LoVo (cell line): ENCODE measurements at regions not wholly inside any gene's neighbourhood (a gene's known extent, or its start where the extent isn't known, plus 50 kb on each side); places are given as distances from the start of the nearest gene placed in this dataset.
"Not testable (repeated sequence)": the region's sequence is repeated elsewhere in the genome, so short reads cannot be mapped to it uniquely, and the experiment has no call there.

Source experiments
- DNase-seq: peaks from one replicate; pipeline ENCODE4 v3.0.0-alpha.2; 2016; ENCODE audit warnings: low spot score

GRCh38 chr6:113050010-113050858 lies 703.1 kb downstream of the RFPL4B start:
- DNase-seq: no peak

- no peak for DNase-seq
These were observed 703.8 kb downstream of the RFPL4B start for GRCh38 chr6:113050979-113051378.

DNA sequence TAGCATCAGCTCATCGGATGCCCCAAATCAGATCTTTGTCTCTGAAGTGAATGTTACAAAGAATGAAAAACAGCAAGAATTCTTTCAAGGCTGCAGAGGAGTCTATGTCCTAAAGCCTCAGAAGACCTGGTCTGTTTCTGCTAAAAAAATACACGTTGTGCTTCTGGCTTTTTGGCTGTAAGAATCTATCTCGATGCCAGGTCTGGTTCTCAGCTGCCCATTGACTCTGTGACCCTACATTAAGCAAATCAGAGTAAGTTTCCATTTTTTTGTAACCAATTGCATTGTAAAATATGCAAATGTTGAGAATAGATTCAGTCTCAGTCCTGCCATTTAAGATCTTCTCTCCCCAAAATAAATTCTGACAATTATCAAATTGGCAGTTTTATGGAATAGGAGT lies 705.4 kb downstream of the RFPL4B start:
- DNase-seq: no peak

DNA sequence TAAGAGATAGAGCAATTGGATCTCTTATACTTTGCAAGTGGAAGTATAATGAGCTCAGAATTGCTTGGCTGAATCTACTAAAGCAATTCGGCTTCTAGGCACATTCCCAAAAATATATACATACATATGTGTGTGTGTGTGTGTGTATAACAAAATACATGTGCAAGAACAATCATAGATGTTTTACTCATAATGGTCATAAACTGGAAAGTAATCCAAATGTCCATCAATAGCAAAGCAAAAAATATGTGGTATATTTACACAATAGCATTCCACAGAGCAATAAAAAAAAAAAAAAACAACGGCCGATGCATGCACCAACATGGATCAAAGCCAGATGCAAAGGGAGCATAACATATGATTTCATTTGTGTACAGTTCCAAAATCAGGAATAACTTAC lies 707.9 kb downstream of the RFPL4B start:
- DNase-seq: no peak

GRCh38 chr6:113055998-113056397 lies 708.9 kb downstream of the RFPL4B start:
- DNase-seq: no peak

DNA sequence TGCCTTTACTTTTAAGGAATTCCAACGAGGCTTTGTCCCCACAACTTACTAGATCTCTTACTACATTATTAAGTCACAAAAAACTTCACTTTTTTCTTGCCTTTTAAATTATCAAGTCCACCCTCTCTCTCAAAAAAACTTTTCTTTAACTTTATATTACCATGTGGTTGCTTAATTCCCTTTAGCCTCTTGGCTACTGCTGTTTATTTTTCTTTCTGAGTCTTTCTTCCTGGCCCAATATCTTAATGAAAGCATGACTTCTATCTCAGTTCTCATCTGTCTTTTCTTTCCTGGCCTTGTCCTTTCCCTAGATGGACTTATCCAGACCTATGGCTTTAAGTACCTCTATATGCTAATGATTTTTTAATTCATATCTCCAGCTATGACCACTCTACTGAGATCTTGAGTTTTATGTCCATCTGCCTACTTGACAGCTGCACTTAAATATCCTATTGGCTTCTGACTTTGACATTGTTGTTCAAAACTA lies 710.5 kb downstream of the RFPL4B start:
- DNase-seq: no peak

- DNase-seq: no peak
These were observed 713.5 kb downstream of the RFPL4B start for GRCh38 chr6:113060664-113061063.

DNA sequence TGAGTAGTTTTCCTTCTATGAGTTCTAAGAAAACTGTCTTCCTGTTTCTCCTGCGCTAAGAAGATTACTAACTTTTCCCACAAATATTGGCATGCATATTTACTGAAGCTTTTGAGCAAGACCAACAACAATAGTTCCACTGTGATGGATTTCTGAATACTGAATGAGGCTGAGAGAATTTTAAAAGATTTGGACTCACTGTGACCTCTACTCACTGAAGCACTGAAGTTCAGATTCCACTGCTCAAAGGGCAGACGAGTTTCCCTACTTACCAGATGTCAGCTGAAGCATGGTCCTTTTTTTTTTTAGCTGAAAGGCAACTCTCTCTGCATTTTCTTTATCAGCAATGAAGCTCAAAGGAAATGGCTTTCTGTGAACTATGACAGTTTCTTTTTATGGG lies 718.5 kb downstream of the RFPL4B start:
- no peak for DNase-seq

GRCh38 chr6:113067612-113068275 lies 720.6 kb downstream of the RFPL4B start:
- no peak for DNase-seq

DNA sequence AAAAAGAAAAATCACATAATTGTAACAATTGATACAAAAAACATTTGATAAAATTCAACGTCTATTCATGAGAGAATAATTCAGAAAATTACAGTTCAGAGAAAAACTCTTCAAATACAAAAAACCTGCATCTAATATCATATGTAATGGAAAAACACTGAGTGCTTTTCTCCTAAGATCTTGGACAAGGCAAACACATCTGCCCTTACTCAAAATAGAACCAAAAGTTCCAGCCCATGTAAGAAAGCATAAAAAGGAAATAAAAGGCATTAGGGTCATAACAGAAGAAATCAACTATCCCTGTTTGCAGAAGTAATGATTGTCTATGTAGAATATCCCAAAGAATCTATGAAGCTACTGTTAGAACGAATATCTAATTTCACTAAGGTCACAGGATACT lies 721.4 kb downstream of the RFPL4B start:
- no peak for DNase-seq

DNA sequence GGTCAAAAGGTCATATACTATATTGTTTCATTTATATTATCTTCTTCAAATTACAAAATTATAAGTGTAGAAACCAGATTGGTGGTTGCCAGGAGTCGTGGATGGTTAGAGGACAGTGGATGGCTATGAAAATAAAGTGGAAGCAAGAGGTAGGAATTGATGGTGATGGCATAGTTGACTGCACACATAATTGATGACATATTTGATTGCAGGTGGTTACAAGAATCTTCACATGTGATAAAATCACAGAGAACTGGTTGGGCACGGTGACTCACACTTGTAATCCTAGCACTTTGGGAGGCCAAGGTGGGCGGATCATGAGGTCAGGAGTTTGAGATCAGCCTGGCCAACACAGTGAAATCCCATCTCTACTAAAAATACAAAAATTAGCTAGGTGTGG lies 723.6 kb downstream of the RFPL4B start:
- DNase-seq: not testable (repeated sequence)

DNA sequence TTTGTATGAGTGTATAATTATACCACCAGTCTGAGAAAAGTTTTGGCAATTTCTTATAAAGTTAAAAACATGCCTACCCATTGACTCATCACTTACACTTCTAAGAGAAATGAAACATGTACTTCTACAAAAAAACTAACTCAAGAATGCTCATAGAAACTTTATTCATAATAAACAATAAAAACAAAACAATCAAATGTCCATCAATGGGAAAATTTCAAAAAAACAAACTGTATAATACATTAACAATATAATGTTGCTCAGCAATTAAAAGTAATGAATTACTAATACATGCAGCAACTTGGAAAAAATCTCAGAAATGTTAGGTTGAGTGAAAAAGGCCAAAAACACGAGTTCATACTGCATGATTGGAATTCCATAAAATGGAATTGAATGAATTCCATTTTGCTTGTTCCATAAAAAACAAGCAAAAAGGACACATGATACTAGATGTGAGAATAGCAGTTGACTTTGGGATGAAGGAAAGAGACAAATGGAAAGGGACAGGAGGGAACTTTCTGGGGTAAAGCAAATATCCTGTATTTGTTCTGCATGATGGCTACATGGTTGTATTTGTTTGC lies 726.6 kb downstream of the RFPL4B start:
- DNase-seq: no peak

- no peak for DNase-seq
These were observed 729.0 kb downstream of the RFPL4B start for GRCh38 chr6:113076116-113076515.

- DNase-seq: no peak
These were observed 729.7 kb downstream of the RFPL4B start for GRCh38 chr6:113076816-113077215.

DNA sequence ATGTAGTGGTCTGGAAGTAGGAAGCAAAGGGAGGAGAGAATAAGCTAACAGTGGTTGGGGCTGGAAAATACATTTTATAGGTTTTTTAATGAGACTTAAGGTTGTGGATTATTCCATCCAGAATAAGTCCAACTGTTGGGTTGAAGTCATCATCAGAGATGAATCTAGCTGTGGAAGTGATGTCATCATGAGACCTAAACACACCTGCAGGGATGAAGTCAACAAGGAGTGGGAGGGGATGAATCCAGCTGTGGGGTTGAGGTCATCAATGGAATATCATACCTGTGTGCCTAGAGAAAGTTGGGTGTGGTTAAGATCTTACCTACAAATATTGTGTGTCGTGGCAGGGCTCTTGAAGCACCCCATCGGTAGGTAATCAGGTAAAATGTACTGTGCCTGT lies 730.7 kb downstream of the RFPL4B start:
- DNase-seq: no peak

DNA sequence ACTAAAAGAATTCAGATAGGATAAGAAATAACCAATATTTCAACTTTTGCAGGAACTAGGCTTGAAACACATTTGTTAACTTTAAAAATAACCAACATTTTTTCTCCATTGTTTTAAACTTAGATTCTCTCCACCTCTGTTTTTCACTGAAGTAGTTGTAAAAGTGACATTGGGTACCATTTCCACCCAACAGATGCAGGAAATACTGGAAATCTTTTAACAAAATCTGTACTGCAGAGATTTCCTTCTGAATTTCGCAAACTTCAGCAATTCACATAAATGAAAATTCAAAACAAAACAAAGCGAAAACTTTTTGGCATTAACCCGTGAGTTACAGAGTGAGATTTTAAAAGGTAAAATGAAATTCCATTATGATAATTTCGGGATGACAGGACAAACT lies 731.7 kb downstream of the RFPL4B start:
- DNase-seq: no peak

DNA sequence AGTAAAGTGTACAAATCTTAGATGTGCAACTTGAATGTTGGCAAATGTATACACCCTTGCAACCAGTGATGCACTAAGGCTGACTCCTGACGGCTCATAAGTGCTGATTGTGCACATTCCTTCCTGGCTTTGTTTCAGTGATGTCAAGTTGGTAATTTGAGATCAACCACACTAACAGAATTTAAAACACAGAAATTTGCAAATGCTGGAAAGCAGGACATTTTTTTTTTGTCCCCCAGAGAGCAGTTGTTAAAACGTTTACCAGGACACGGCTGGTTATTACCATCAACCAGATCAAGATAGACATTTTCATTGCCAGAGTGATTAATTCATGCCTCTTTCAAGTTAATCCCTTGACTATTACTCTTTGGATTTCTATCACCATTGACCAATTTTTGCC lies 735.6 kb downstream of the RFPL4B start:
- DNase-seq: no peak

GRCh38 chr6:113083947-113084346 lies 736.8 kb downstream of the RFPL4B start:
- no peak for DNase-seq

DNA sequence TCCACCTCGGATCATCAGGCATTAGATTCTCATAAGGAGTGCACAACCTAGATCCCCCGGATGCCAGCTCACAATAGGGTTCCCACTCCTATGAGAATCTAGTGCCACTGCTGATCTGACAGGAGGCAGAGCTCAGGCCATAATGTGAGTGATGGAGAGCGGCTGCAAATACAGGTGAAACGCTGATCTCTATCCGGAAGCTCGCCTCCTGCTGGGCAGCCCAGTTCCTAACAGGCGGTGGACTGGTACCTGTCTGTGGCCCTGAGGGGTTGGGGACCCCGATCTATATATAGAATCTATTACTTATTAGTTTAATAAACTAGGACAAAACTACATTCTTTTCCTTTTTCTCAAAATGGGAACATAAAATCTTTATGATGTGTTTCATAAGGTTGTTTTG lies 741.9 kb downstream of the RFPL4B start:
- no peak for DNase-seq

GRCh38 chr6:113092795-113093194 lies 745.7 kb downstream of the RFPL4B start:
- no peak for DNase-seq

- DNase-seq: no peak
These were observed 747.6 kb downstream of the RFPL4B start for GRCh38 chr6:113094779-113095178.

DNA sequence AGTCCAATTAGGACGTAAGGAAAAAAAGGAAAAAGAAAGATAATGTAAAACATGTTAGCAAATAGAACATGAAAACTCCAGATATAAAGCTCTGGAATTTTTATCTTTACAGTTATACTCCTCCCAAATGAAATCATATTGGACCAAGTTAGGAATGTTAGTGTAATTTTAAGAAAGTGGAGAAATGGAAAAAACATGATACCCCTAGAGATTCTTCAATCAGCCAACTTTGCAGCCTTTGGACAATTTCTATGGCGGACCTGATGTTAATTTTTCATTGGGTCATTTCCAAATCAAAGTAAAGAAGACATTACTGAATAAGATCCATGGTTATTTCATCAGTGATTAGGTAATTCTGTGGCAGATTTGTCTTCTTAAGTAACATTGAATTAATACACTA lies 748.7 kb downstream of the RFPL4B start:
- DNase-seq: no peak

- no peak for DNase-seq
These were observed 754.4 kb upstream of the MARCKS start for GRCh38 chr6:113102761-113103160.
